ENCODE measurements at regions not wholly inside any gene's neighbourhood (a gene's known extent, or its start where the extent isn't known, plus 50 kb on each side); places are given as distances from the start of the nearest gene placed in this dataset.

- no peak for DNase-seq (ENCODE audit: low read depth)
Observed at GRCh38 chr6:168384045-168385036, 56.6 kb upstream of the SMOC2 start.

- DNase-seq (ENCODE audit: low read depth), result no peak
Observed at GRCh38 chr6:168385037-168385759, 55.8 kb upstream of the SMOC2 start.

- DNase-seq (ENCODE audit: low read depth), result no peak
Observed at GRCh38 chr6:168385858-168386735, 54.9 kb upstream of the SMOC2 start.

- no peak for DNase-seq (ENCODE audit: low read depth)
Observed at GRCh38 chr6:168386973-168387372, 54.0 kb upstream of the SMOC2 start.

GRCh38 chr6:168387426-168387825 is 53.6 kb upstream of the SMOC2 start:
- no peak for DNase-seq (ENCODE audit: low read depth)

- no peak for DNase-seq (ENCODE audit: low read depth)
Observed at GRCh38 chr6:168387911-168388310, 53.1 kb upstream of the SMOC2 start.

GRCh38 chr6:168388641-168389633 is 52.0 kb upstream of the SMOC2 start:
- DNase-seq (ENCODE audit: low read depth), result no peak

- DNase-seq (ENCODE audit: low read depth), result no peak
Observed at GRCh38 chr6:168390749-168391420, 50.1 kb upstream of the SMOC2 start.
